GM20000 (cell line): ENCODE measurements at regions not wholly inside any gene's neighbourhood (a gene's known extent, or its start where the extent isn't known, plus 50 kb on each side); places are given as distances from the start of the nearest gene placed in this dataset.

Experiments used
- DNase-seq: peaks from one replicate; pipeline ENCODE4 v3.0.0; 2012; ENCODE audit warnings: low spot score
- TF ChIP-seq, protein P1 (sequence below): IDR thresholded peaks from 2 replicates; pipeline ENCODE4 v1.5.1; 2012; ENCODE audit warnings: mild to moderate bottlenecking, control low read depth; ENCODE audit errors: extremely low read depth, missing control alignments

DNA sequence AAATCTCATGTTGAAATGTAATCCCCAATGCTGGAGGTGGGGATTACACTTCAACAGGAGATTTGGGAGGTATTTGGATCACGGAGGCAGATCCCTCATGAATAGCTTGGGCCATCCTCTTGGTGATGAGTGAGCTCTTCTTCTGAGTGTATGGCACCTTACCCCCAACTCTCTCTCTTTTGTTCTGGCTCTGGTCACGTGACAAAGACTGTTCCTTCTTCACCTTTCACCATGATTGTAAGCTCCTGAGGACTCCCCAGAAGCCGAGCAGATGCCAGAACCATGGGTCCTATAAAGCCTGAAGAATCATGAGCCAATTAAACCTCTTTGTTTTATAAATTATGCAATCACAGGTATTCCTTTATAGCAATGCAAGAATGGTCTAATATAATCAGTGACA lies 684.2 kb downstream of the LIG4 start:
- TF ChIP-seq, protein P1, sequence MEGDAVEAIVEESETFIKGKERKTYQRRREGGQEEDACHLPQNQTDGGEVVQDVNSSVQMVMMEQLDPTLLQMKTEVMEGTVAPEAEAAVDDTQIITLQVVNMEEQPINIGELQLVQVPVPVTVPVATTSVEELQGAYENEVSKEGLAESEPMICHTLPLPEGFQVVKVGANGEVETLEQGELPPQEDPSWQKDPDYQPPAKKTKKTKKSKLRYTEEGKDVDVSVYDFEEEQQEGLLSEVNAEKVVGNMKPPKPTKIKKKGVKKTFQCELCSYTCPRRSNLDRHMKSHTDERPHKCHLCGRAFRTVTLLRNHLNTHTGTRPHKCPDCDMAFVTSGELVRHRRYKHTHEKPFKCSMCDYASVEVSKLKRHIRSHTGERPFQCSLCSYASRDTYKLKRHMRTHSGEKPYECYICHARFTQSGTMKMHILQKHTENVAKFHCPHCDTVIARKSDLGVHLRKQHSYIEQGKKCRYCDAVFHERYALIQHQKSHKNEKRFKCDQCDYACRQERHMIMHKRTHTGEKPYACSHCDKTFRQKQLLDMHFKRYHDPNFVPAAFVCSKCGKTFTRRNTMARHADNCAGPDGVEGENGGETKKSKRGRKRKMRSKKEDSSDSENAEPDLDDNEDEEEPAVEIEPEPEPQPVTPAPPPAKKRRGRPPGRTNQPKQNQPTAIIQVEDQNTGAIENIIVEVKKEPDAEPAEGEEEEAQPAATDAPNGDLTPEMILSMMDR = no peak
- no peak for DNase-seq

DNA sequence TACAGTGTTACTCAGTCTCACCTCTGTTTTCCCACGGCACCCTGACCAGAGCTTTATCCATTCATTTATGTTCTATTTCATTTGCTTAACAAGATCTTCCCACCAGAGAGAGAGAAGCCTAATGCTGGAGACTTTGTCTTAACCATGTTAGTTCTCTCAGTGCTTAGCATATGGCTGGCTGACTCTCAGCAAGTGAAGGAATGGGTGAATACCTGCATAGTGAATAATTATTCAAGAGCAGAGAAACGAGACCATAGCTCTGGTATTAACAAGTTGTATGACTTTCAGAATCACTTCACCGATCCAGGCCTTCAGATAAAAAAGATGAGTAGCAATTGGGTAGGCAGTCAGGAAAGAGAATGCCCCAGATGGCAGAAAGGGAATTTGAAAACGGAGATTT lies 686.3 kb downstream of the LIG4 start:
- no peak for DNase-seq
- TF ChIP-seq, protein P1 = no peak

GRCh38 chr13:107518780-107519179 lies 696.6 kb downstream of the LIG4 start:
- DNase-seq = no peak
- TF ChIP-seq, protein P1 = no peak

GRCh38 chr13:107518292-107518691 lies 697.0 kb downstream of the LIG4 start:
- TF ChIP-seq, protein P1 = no peak
- DNase-seq = no peak

- TF ChIP-seq, protein P1 = no peak
- DNase-seq = no peak
These were observed 698.8 kb downstream of the LIG4 start for GRCh38 chr13:107516517-107516916.

DNA sequence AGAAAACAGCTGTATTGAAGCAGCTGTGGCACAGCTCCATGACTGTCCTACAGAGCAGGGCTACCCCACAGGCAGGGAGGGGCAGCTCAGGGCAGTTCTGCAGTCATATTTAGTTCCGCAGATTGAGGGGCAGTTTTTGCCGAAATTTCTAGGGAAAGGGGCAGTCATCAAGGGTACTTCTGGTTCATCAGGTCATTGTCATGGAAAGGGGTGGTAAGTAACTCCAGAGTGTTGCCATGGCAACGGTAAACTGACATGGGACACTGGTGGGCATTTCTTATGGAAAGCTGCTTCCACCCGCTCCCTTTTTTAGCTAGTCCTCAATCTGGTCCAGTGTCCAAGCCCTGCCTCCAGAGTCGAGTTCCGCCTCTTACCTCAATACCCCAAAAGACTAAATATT lies 702.8 kb downstream of the LIG4 start:
- TF ChIP-seq, protein P1 = no peak
- no peak for DNase-seq

DNA sequence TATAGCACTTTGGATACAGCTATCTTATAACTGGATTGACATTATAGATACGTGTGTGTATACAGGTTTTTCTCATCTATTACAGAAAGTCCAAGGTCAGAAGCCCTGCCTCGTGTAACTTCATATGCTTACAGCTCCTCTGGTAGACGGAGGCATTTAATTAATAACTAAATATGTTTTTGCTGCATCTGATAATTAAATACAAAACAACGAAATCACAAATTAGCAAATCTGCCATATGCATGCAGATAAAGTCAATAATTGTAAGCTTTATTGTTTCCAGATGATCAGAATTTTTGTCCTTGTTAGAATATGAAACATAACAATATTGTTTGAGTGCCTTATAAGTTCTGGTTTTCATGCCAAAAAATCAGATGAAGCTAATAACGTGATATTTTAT lies 717.7 kb downstream of the LIG4 start:
- no peak for DNase-seq
- TF ChIP-seq, protein P1 = no peak
